ENCODE measurements at regions not wholly inside any gene's neighbourhood (a gene's known extent, or its start where the extent isn't known, plus 50 kb on each side); places are given as distances from the start of the nearest gene placed in this dataset.

GRCh38 chr4:34771632-34772031, 1472.7 kb downstream of the ARAP2 start:
- no peak for TF ChIP-seq EZH2phosphoT487 (IDR thresholded peaks at IDR 0.05; ENCODE audit: borderline replicate concordance, low read depth, low read length)
- no peak for TF ChIP-seq CTCF (conservative IDR thresholded peaks at IDR 0.05; ENCODE audit: low read length)
